GM12865 (cell line): ENCODE measurements at regions not wholly inside any gene's neighbourhood (a gene's known extent, or its start where the extent isn't known, plus 50 kb on each side); places are given as distances from the start of the nearest gene placed in this dataset.

Experiments used
- DNase-seq: peaks from one replicate; pipeline ENCODE4 v3.0.0; 2010; ENCODE audit warnings: low read depth
- H3K4me3 ChIP-seq: 2 replicates; pipeline ENCODE4 v1.5.1; 2011; ENCODE audit warnings: mild to moderate bottlenecking, low read depth, low read length, control low read depth
- CTCF ChIP-seq: IDR thresholded peaks from 2 replicates; pipeline ENCODE4 v1.5.1; 2011; ENCODE audit warnings: low read length, control low read depth, low read depth, inconsistent platforms; ENCODE audit not compliant: insufficient read depth; ENCODE audit errors: missing control alignments

GRCh38 chr18:54052732-54053429 lies 171.6 kb downstream of the MBD2 start:
- no peak for DNase-seq
- H3K4me3 ChIP-seq: no peak overlapping the region
- no peak for TF ChIP-seq CTCF

DNA sequence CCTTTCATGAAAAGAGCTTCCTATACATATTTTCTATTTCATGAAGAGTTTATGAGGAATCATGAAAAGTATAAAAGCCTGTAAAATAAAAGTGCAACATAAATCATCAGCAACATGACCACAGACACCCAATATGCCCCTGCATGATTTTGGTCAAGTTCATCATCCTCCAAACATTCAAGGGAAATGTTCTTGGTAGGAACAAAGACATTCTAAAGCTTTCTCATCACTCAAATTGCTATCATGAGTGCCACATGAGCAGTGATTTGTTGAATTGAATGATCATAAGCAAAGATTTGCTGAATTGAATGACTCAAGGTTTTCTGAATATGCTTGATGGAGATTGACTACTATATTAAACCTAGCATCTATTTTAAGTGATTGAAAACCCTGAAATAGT lies 172.2 kb downstream of the MBD2 start:
- no peak overlapping the region for H3K4me3 ChIP-seq
- TF ChIP-seq CTCF: no peak
- DNase-seq: no peak

GRCh38 chr18:54043484-54044251 lies 180.8 kb downstream of the MBD2 start:
- H3K4me3 ChIP-seq: no peak overlapping the region
- no peak for DNase-seq
- TF ChIP-seq CTCF: no peak

DNA sequence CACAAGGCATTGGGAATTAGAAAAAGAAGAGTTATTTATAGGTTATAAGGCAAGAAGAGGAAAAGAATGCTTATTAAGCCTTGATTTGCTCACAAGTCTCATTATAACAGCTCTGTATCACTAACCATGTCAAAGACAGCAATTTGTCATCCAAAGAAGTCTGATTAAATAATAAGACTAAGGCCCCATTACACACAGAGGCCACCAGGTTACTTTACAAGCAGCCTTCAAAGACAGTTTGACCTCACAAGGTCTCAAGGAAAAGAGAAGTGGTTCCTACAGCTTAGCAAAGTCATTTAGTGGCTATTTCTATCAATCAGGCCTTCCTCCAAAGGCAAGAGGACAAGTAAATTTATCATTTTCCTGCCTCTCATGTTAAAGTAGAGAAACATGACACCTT lies 188.5 kb downstream of the MBD2 start:
- no peak for DNase-seq

GRCh38 chr18:54033052-54033451 lies 191.4 kb downstream of the MBD2 start:
- no peak for DNase-seq
- TF ChIP-seq CTCF: no peak
- no peak overlapping the region for H3K4me3 ChIP-seq

More for the DNA sequence above, 188.5 kb downstream of the MBD2 start:
- no peak for TF ChIP-seq CTCF
- H3K4me3 ChIP-seq: no peak overlapping the region

DNA sequence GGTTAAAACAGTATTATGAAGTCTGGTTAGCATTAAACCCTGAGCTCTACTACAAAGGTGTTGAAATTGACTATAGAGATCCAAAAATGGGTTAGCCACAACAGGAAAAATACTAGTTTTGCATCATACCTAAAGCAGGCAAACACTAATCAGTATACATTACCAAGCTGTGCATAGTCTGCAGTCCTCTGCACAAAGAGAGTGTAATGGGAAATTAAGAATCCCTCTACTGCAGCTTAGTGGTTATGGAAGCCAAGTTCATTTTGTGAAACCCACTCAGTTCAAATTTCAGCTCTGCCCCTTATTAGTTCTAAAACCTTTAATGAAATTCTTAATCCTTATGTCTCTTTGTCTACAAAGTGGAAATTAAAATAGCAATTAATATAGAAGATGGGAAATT lies 192.1 kb downstream of the MBD2 start:
- no peak for DNase-seq
- H3K4me3 ChIP-seq: no peak overlapping the region
- no peak for TF ChIP-seq CTCF

- no peak overlapping the region for H3K4me3 ChIP-seq
- DNase-seq: no peak
- TF ChIP-seq CTCF: no peak
These were observed 193.2 kb downstream of the MBD2 start for GRCh38 chr18:54031243-54031642.
